A673 (cell line): ENCODE measurements at regions not wholly inside any gene's neighbourhood (a gene's known extent, or its start where the extent isn't known, plus 50 kb on each side); places are given as distances from the start of the nearest gene placed in this dataset.

Source experiments
- BruUV-seq: library from RNA; stranded (reverse); fragments of 400-500 nt; replicated peaks from 2 replicates; lab custom pipeline; 2021; lab: Mats Ljungman, UMichigan
- CTCF ChIA-PET: fragments of 300-600 bp; sonication (Branson Sonifier 250); formaldehyde crosslinking; loops from one replicate; lab custom pipeline; 2022; ENCODE audit warnings: antibody characterized with exemption; lab: Charles Lee
- POLR2A ChIA-PET: fragments of 300-600 bp; sonication (Branson Sonifier 250); formaldehyde crosslinking; loops from one replicate; lab custom pipeline; 2022; ENCODE audit warnings: antibody characterized with exemption; ENCODE audit not compliant: low non-redundant PET; lab: Charles Lee
- DNase-seq: peaks from one replicate; pipeline ENCODE4 v3.0.0-alpha.2; 2015; ENCODE audit warnings: low spot score
- H3K27ac ChIP-seq: fragments of 200-600 bp; sonication (generic); 2 replicates; pipeline ENCODE4 v1.5.1; 2016; ENCODE audit warnings: mixed run types, low read depth, mild to moderate bottlenecking, mixed read lengths, antibody characterized with exemption, low read length; ENCODE audit not compliant: poor library complexity, severe bottlenecking
- H3K27me3 ChIP-seq: fragments of 200-600 bp; sonication (generic); replicated peaks from 2 replicates; pipeline ENCODE4 v1.6.1; 2017; ENCODE audit warnings: mixed run types, low read depth, mild to moderate bottlenecking, mixed read lengths, antibody characterized with exemption, low read length; ENCODE audit not compliant: insufficient read depth, poor library complexity
- H3K36me3 ChIP-seq: fragments of 200-600 bp; sonication (generic); 2 replicates; pipeline ENCODE4 v1.6.1; 2016; ENCODE audit warnings: mixed run types, mild to moderate bottlenecking, mixed read lengths, antibody characterized with exemption, low read length; ENCODE audit not compliant: insufficient read depth, poor library complexity, severe bottlenecking
- H3K4me1 ChIP-seq: fragments of 200-600 bp; sonication (generic); 2 replicates; pipeline ENCODE4 v1.6.1; 2017; ENCODE audit warnings: mixed run types, mild to moderate bottlenecking, mixed read lengths, antibody characterized with exemption, low read length; ENCODE audit not compliant: insufficient read depth, poor library complexity, severe bottlenecking
- H3K4me3 ChIP-seq: fragments of 200-600 bp; sonication (generic); 2 replicates; pipeline ENCODE4 v1.5.1; 2016; ENCODE audit warnings: low read depth, mixed run types, mild to moderate bottlenecking, mixed read lengths, low read length; ENCODE audit not compliant: poor library complexity, severe bottlenecking
- H3K9me3 ChIP-seq: fragments of 200-600 bp; sonication (generic); 2 replicates; pipeline ENCODE4 v1.6.1; 2016; ENCODE audit warnings: mixed run types, low read depth, mild to moderate bottlenecking, mixed read lengths, antibody characterized with exemption, low read length; ENCODE audit not compliant: poor library complexity, severe bottlenecking
- EZH2 ChIP-seq: fragments of 200-600 bp; sonication (generic); IDR thresholded peaks from 2 replicates; pipeline ENCODE4 v1.6.1; 2017; ENCODE audit warnings: borderline replicate concordance, low read depth, mild to moderate bottlenecking, mixed read lengths, antibody characterized with exemption, low read length; ENCODE audit not compliant: poor library complexity, severe bottlenecking
- intact Hi-C: fragments of 100-400 bp; cut with micrococcal nuclease; formaldehyde crosslinking; loops from one replicate; pipeline ENCODE4 v1.10.0; 2022; ENCODE audit not compliant: unreplicated experiment
- TF ChIP-seq, protein P1 (sequence below): fragments of 300-800, 200-600 bp; sonication (generic); conservative IDR thresholded peaks from 2 replicates; pipeline ENCODE4 v1.5.1; 2017; ENCODE audit warnings: low read depth, mild to moderate bottlenecking, antibody characterized with exemption, low read length, moderate library complexity, mixed read lengths

DNA sequence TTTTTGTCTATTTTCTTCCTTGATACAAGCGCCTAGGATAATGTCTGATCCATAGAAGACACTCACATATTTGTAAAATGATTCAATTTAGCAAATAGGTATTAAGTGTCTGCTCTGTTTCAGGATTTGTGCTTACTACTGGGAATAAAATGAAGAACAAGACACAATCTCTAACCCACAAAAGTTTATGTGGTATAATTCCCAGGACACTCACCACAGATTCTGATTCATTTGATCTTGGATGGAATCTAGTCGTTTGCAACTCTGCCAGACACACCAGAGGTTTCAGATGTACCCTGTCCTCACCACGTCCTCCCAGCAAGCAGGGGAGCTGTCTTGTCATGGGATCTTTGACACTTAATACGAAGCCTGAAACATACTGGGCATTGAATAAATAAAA is 208.3 kb downstream of the LRIG3 start:
- H3K4me3 ChIP-seq: no peak overlapping the region
- no TSS peak for BruUV-seq
- no peaks in the 10 kb centered on the region for H3K36me3 ChIP-seq
- intact Hi-C loops: no loop called here
- no peaks in the 10 kb centered on the region for H3K4me1 ChIP-seq
- TF ChIP-seq, protein P1, sequence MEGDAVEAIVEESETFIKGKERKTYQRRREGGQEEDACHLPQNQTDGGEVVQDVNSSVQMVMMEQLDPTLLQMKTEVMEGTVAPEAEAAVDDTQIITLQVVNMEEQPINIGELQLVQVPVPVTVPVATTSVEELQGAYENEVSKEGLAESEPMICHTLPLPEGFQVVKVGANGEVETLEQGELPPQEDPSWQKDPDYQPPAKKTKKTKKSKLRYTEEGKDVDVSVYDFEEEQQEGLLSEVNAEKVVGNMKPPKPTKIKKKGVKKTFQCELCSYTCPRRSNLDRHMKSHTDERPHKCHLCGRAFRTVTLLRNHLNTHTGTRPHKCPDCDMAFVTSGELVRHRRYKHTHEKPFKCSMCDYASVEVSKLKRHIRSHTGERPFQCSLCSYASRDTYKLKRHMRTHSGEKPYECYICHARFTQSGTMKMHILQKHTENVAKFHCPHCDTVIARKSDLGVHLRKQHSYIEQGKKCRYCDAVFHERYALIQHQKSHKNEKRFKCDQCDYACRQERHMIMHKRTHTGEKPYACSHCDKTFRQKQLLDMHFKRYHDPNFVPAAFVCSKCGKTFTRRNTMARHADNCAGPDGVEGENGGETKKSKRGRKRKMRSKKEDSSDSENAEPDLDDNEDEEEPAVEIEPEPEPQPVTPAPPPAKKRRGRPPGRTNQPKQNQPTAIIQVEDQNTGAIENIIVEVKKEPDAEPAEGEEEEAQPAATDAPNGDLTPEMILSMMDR: no peak
- TF ChIP-seq EZH2: no peak
- POLR2A ChIA-PET: no interaction called here
- no peak overlapping the region for H3K27ac ChIP-seq
- H3K27me3 ChIP-seq: no peaks in the 10 kb centered on the region
- CTCF ChIA-PET: no interaction called here
- H3K9me3 ChIP-seq: no peaks in the 10 kb centered on the region
- DNase-seq: no peak

DNA sequence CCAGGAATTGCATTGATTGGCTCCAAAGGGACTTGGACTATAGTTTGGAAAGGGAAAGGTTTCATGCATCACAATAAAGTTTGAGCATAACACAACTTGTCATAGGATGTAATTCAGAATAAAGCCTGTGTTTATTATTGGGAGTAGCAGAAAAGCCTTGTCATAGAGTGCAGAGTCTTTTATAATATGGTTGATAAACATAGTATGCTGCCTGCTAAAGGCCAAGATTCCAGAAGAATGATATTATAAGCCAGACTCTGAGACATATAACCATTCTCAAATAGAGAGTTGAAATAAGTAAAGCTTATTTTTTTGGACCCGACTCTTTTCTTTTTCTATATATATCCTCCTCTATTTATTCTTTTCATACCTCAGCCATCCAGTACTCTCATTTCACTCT is 207.3 kb downstream of the LRIG3 start:
- ChIA-PET POLR2A (no interaction called here), CTCF (no interaction called here)
- Histone ChIP-seq H3K4me3 (no peak overlapping the region), H3K27ac (no peak overlapping the region), H3K27me3 (no peaks in the 10 kb centered on the region), H3K36me3 (no peaks in the 10 kb centered on the region), H3K4me1 (no peaks in the 10 kb centered on the region), H3K9me3 (no peaks in the 10 kb centered on the region)
- no TSS peak for BruUV-seq
- TF ChIP-seq, protein P1: no peak
- no peak for TF ChIP-seq EZH2
- intact Hi-C loops: no loop called here
- no peak for DNase-seq

DNA sequence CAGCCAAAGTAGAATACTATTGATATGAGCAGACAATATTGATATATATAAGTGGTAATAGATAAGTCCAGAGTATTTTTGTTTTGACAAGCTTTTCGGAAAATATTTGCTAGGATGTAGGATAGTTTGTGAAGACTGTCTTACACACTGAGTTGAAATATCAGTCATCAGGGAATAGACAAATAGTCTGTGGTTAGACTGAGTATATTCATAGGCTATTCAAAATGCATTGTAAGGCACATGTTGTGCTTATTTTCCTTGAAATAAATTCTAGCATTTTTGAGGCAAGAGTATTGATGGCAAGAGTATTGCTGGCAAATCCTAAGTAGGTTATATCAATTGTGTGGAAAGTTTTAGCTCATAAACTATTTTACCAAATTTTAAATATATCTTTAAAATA is 201.1 kb downstream of the LRIG3 start:
- no peaks in the 10 kb centered on the region for H3K27me3 ChIP-seq
- H3K4me3 ChIP-seq: no peak overlapping the region
- no peak for TF ChIP-seq EZH2
- TF ChIP-seq, protein P1: no peak
- no peaks in the 10 kb centered on the region for H3K4me1 ChIP-seq
- H3K9me3 ChIP-seq: no peaks in the 10 kb centered on the region
- intact Hi-C loops: no loop called here
- ChIA-PET POLR2A (no interaction called here), CTCF (no interaction called here)
- no peak for DNase-seq
- no TSS peak for BruUV-seq
- H3K36me3 ChIP-seq: no peaks in the 10 kb centered on the region
- H3K27ac ChIP-seq: no peak overlapping the region
